ENCODE measurements at regions not wholly inside any gene's neighbourhood (a gene's known extent, or its start where the extent isn't known, plus 50 kb on each side); places are given as distances from the start of the nearest gene placed in this dataset.

- H3K27me3 ChIP-seq (ENCODE audit: insufficient read depth, low read depth, low read length), result no peaks in the 10 kb centered on the region
- no peak overlapping the region for H3K9ac ChIP-seq (ENCODE audit: low read length)
- no peaks in the 10 kb centered on the region for H3K9me2 ChIP-seq (ENCODE audit: insufficient read depth, low read length)
- H3K4me3 ChIP-seq (ENCODE audit: low read length), result no peak overlapping the region
- H2AFZ ChIP-seq (ENCODE audit: low read depth, low read length), result no peak overlapping the region
- no peak overlapping the region for H3K4me2 ChIP-seq (ENCODE audit: low read length)
- no peak for TF ChIP-seq REST (IDR thresholded peaks at IDR 0.05; ENCODE audit: borderline replicate concordance)
- no peak for TF ChIP-seq POLR2AphosphoS5 (IDR thresholded peaks at IDR 0.05)
- TF ChIP-seq TAF1 (IDR thresholded peaks at IDR 0.05; ENCODE audit: low read depth), result no peak
- TF ChIP-seq EP300 (conservative IDR thresholded peaks at IDR 0.05; ENCODE audit: poor library complexity, severe bottlenecking), result no peak
- no peak for TF ChIP-seq RAD21 (conservative IDR thresholded peaks at IDR 0.05)
- no peak for TF ChIP-seq MXI1 (conservative IDR thresholded peaks at IDR 0.05; ENCODE audit: poor library complexity, severe bottlenecking)
- no peak for TF ChIP-seq CTCF (IDR thresholded peaks at IDR 0.05; ENCODE audit: poor library complexity, severe bottlenecking)
- TF ChIP-seq SMC3 (conservative IDR thresholded peaks at IDR 0.05; ENCODE audit: poor library complexity), result no peak
- no peak for TF ChIP-seq EZH2 (IDR thresholded peaks at IDR 0.05; ENCODE audit: borderline replicate concordance, insufficient read depth, low read length, poor library complexity, severe bottlenecking)
- no peaks in the 10 kb centered on the region for H3K36me3 ChIP-seq (ENCODE audit: insufficient read depth, low read length)
- H3F3A ChIP-seq (ENCODE audit: insufficient read depth, low read length, poor library complexity, severe bottlenecking), result no peaks in the 10 kb centered on the region
- H3K79me2 ChIP-seq (replicated peaks; ENCODE audit: insufficient read depth, low read length), result no peaks in the 10 kb centered on the region
- H3K27ac ChIP-seq (ENCODE audit: low read length), result no peak overlapping the region
- no peaks in the 10 kb centered on the region for H4K20me1 ChIP-seq (ENCODE audit: insufficient read depth)
- H3K9me3 ChIP-seq (ENCODE audit: low read length), result no peaks in the 10 kb centered on the region
These were observed 505.0 kb upstream of the PITX2 start for GRCh38 chr4:111127841-111128240.

GRCh38 chr4:111128327-111128726 lies 505.4 kb upstream of the PITX2 start:
- Histone ChIP-seq H3K4me3 (ENCODE audit: low read length) (no peak overlapping the region), H3K4me2 (ENCODE audit: low read length) (no peak overlapping the region), H3K79me2 (replicated peaks; ENCODE audit: insufficient read depth, low read length) (no peaks in the 10 kb centered on the region), H3K36me3 (ENCODE audit: insufficient read depth, low read length) (no peaks in the 10 kb centered on the region), H3K9ac (ENCODE audit: low read length) (no peak overlapping the region), H3K9me2 (ENCODE audit: insufficient read depth, low read length) (no peaks in the 10 kb centered on the region), H3K27ac (ENCODE audit: low read length) (no peak overlapping the region), H3K27me3 (ENCODE audit: insufficient read depth, low read depth, low read length) (no peaks in the 10 kb centered on the region), H3K9me3 (ENCODE audit: low read length) (no peaks in the 10 kb centered on the region), H3F3A (ENCODE audit: insufficient read depth, low read length, poor library complexity, severe bottlenecking) (no peaks in the 10 kb centered on the region), H4K20me1 (ENCODE audit: insufficient read depth) (no peaks in the 10 kb centered on the region), H2AFZ (ENCODE audit: low read depth, low read length) (no peak overlapping the region)
- no peak for TF ChIP-seq EP300 (conservative IDR thresholded peaks at IDR 0.05; ENCODE audit: poor library complexity, severe bottlenecking)
- no peak for TF ChIP-seq RAD21 (conservative IDR thresholded peaks at IDR 0.05)
- no peak for TF ChIP-seq EZH2 (IDR thresholded peaks at IDR 0.05; ENCODE audit: borderline replicate concordance, insufficient read depth, low read length, poor library complexity, severe bottlenecking)
- TF ChIP-seq SMC3 (conservative IDR thresholded peaks at IDR 0.05; ENCODE audit: poor library complexity), result no peak
- TF ChIP-seq CTCF (IDR thresholded peaks at IDR 0.05; ENCODE audit: poor library complexity, severe bottlenecking), result no peak
- TF ChIP-seq TAF1 (IDR thresholded peaks at IDR 0.05; ENCODE audit: low read depth), result no peak
- no peak for TF ChIP-seq MXI1 (conservative IDR thresholded peaks at IDR 0.05; ENCODE audit: poor library complexity, severe bottlenecking)
- TF ChIP-seq REST (IDR thresholded peaks at IDR 0.05; ENCODE audit: borderline replicate concordance), result no peak
- TF ChIP-seq POLR2AphosphoS5 (IDR thresholded peaks at IDR 0.05), result no peak
